Karpas-422 (cell line): ENCODE measurements at regions not wholly inside any gene's neighbourhood (a gene's known extent, or its start where the extent isn't known, plus 50 kb on each side); places are given as distances from the start of the nearest gene placed in this dataset.
"Not testable (repeated sequence)": the region's sequence is repeated elsewhere in the genome, so short reads cannot be mapped to it uniquely, and the experiment has no call there.

Experiments used
- DNase-seq: peaks from one replicate; pipeline ENCODE4 v3.0.0-alpha.2; 2015
- H2AFZ ChIP-seq: fragments of 200-600 bp; sonication (generic); 2 replicates; pipeline ENCODE4 v1.6.1; 2014; ENCODE audit warnings: antibody characterized with exemption, low read length, mixed read lengths
- H3K27ac ChIP-seq: fragments of 200-600 bp; sonication (generic); 2 replicates; pipeline ENCODE4 v1.5.1; 2014; ENCODE audit warnings: mild to moderate bottlenecking, low read length, moderate library complexity
- H3K27me3 ChIP-seq: fragments of 200-600 bp; sonication (generic); 2 replicates; pipeline ENCODE4 v1.6.1; 2014; ENCODE audit warnings: low read length, mixed read lengths
- H3K36me3 ChIP-seq: fragments of 200-600 bp; sonication (generic); 2 replicates; pipeline ENCODE4 v1.6.1; 2014; ENCODE audit warnings: low read length, mixed read lengths; ENCODE audit not compliant: insufficient read depth
- H3K4me1 ChIP-seq: fragments of 200-600 bp; sonication (generic); 2 replicates; pipeline ENCODE4 v1.6.1; 2014; ENCODE audit warnings: mild to moderate bottlenecking, low read length, mixed read lengths
- H3K4me2 ChIP-seq: fragments of 200-600 bp; sonication (generic); 2 replicates; pipeline ENCODE4 v1.6.1; 2014; ENCODE audit warnings: low read length, low read depth, mild to moderate bottlenecking; ENCODE audit not compliant: poor library complexity, severe bottlenecking
- H3K4me3 ChIP-seq: fragments of 200-600 bp; sonication (generic); 2 replicates; pipeline ENCODE4 v1.5.1; 2014; ENCODE audit warnings: mild to moderate bottlenecking, antibody characterized with exemption, low read length, mixed read lengths
- H3K79me2 ChIP-seq: fragments of 200-600 bp; sonication (generic); 2 replicates; pipeline ENCODE4 v1.6.1; 2014; ENCODE audit warnings: mild to moderate bottlenecking, low read length, mixed read lengths
- H3K9ac ChIP-seq: fragments of 200-600 bp; sonication (generic); 2 replicates; pipeline ENCODE4 v1.6.0; 2014; ENCODE audit warnings: low read length
- H3K9me2 ChIP-seq: fragments of 200-600 bp; sonication (generic), shearing (Covaris generic); replicated peaks from 2 replicates; pipeline ENCODE4 v1.6.0; 2014; ENCODE audit warnings: mild to moderate bottlenecking, low read length, moderate library complexity; ENCODE audit not compliant: insufficient read depth
- H3K9me3 ChIP-seq: fragments of 300-700, 200-600 bp; sonication (generic); 2 replicates; pipeline ENCODE4 v1.6.1; 2014; ENCODE audit warnings: low read length, mixed read lengths
- H4K20me1 ChIP-seq: fragments of 200-600 bp; sonication (generic); 2 replicates; pipeline ENCODE4 v1.6.1; 2014; ENCODE audit warnings: mild to moderate bottlenecking, antibody characterized with exemption, low read length, low read depth; ENCODE audit not compliant: insufficient read depth

DNA sequence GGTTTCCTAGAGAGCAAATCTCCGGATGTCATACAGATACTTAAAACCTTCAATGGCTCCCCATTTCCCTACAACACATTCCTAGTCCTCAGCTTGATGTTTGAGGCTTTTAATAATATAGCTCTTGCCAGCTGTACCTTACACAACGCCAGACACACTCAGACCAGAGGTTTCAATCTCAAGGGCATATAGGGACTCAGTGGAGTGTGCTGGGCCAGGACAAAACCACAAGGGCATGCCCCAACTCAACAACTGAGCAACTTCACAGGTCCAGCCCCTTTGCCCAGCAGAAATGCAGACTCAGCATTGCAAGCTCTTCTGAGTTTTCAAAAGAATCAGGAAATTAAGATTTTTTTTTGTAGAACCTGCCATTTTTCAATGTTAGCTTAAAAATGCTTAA is 235.5 kb downstream of the NPIPA8 start:
- H4K20me1 ChIP-seq, H3K36me3 ChIP-seq, H3K9me2 ChIP-seq, H3K9me3 ChIP-seq, H3K4me3 ChIP-seq, H2AFZ ChIP-seq, DNase-seq, H3K4me1 ChIP-seq, H3K9ac ChIP-seq, H3K79me2 ChIP-seq, H3K27ac ChIP-seq, H3K27me3 ChIP-seq, H3K4me2 ChIP-seq: not testable (repeated sequence)

DNA sequence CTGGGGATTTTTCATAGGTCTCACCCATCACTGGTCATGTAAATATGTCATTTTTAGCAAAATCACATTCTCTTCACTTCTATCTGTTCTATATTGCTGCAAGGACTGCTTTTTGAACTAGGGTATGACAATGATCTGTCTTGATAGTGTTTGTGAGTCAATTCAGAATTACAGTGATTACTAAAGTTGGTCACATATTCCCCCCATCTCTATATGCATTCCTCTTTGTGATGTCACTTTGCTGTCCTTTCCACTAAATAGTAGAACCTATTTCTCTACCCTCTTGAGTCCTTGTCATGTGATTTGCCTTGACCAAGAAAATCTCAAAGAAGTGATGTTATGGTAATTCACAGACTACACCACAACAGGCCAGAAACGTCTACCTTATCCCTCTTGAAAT is 243.9 kb downstream of the NPIPA8 start:
- not testable (repeated sequence) for DNase-seq

DNA sequence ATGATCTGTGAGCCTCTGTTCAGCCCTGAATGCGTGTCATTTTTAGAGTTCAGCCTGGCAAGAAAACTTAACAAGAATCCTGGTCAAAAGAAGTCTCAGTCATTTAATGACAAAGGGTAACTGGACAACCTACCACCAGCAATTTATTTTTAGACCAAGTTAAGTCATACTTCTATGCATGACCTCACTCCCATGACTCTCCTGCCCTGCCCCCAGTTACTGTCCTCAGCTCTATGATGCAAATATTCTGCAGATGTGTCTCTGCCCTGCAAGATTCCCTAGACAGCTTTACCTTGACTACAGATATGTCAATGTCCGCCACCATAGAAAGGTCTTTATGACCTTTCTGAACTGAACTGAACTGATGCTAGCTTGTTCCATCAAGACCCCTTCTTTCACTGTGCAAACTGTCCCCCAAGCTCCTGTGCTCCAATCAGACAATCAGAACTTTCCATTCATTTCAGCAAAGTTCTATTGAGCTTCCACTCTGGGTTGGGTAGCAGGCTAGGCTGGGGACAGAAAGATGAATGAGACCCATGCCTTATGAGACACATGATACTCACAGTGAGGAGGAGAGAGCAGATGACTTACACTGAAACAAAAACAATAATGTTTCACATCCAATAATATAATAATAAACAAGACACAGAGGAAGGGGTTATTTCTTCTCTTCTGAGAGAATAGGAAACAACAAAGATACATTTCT is 255.7 kb downstream of the NPIPA8 start:
- not testable (repeated sequence) for H3K4me1 ChIP-seq, DNase-seq, H3K79me2 ChIP-seq, H2AFZ ChIP-seq, H3K9ac ChIP-seq, H4K20me1 ChIP-seq, H3K4me3 ChIP-seq, H3K27ac ChIP-seq, H3K9me2 ChIP-seq, H3K27me3 ChIP-seq, H3K36me3 ChIP-seq, H3K9me3 ChIP-seq, H3K4me2 ChIP-seq

More for the DNA sequence above, 243.9 kb downstream of the NPIPA8 start:
- H3K79me2 ChIP-seq, H3K4me1 ChIP-seq, H3K9ac ChIP-seq, H3K4me3 ChIP-seq, H3K27me3 ChIP-seq, H3K9me3 ChIP-seq, H3K4me2 ChIP-seq, H2AFZ ChIP-seq, H3K9me2 ChIP-seq, H3K27ac ChIP-seq, H4K20me1 ChIP-seq, H3K36me3 ChIP-seq: not testable (repeated sequence)

DNA sequence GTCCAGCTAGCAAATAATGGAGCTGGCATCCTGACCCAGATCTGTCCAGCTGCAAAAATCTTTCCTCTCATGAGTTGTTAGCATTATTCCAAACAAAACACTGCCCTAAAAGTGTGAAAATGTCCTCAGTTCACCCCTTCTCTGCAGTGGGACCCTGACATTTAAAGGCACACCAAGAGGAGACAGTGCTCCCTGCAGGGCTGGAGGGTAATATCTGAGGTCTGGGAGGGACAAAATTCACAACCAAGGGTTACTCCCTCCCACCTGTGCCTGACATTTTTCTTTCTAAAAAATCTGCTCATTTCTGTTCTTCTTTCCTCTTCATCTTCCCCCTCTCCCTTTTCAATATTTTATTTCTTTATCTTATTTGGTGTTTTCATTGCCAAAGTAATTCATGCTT is 258.6 kb downstream of the NPIPA8 start:
- H3K79me2 ChIP-seq, H4K20me1 ChIP-seq, H3K4me1 ChIP-seq, H3K36me3 ChIP-seq, H3K9me3 ChIP-seq, DNase-seq, H2AFZ ChIP-seq, H3K4me3 ChIP-seq, H3K9ac ChIP-seq, H3K9me2 ChIP-seq, H3K4me2 ChIP-seq, H3K27ac ChIP-seq, H3K27me3 ChIP-seq: not testable (repeated sequence)

DNA sequence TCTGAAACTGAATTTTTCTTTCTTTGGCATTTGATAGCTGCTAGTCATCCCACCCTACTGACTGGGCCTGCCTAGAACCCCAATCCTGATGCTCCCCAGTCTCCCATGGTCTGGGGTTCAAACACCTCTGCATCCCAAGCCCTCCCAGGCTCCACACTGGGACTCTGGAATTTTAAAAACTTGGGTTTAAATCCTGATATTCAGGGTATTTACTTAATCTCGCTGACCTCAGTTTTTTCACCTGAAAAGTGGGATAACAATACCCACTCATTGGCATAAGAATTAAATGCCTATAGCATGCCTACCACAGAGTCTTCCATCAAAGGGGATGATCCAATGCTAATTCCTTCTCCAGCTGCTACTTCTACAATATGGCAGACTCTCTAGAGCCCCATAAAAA is 264.4 kb downstream of the NPIPA8 start:
- no peak overlapping the region for H3K27ac ChIP-seq

DNA sequence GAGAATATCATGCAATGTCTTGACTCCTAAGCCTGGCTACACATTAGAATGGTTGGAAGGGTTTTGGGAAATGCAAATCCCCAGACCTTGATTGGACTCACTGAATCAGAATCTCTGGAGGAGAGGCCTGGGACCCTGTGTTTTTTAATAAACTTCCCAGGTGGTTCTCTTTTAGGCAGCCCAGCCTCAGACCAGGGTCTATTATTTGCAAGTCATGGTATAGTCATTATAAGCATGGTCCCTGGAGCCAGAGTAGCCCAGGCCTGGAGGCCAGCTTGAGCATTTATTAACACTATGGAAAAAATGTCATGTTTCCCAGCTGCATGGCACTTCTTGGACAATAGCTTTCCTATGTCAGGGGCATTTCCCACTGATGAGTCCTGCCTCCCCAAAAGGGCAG is 266.9 kb downstream of the NPIPA8 start:
- no peaks in the 10 kb centered on the region for H3K36me3 ChIP-seq
- no peaks in the 10 kb centered on the region for H3K4me1 ChIP-seq
- no peaks in the 10 kb centered on the region for H3K79me2 ChIP-seq
- H3K27me3 ChIP-seq = no peaks in the 10 kb centered on the region
- H3K27ac ChIP-seq = no peak overlapping the region
- no peaks in the 10 kb centered on the region for H3K9me2 ChIP-seq
- H4K20me1 ChIP-seq = no peaks in the 10 kb centered on the region
- no peaks in the 10 kb centered on the region for H3K9me3 ChIP-seq
- H3K4me3 ChIP-seq = no peak overlapping the region
- no peak for DNase-seq
- H2AFZ ChIP-seq = no peak overlapping the region
- H3K9ac ChIP-seq = no peak overlapping the region
- H3K4me2 ChIP-seq = no peak overlapping the region

More for the DNA sequence above, 264.4 kb downstream of the NPIPA8 start:
- H3K9me3 ChIP-seq = no peaks in the 10 kb centered on the region
- H3K4me2 ChIP-seq = no peak overlapping the region
- no peaks in the 10 kb centered on the region for H3K9me2 ChIP-seq
- no peak overlapping the region for H2AFZ ChIP-seq
- no peaks in the 10 kb centered on the region for H3K36me3 ChIP-seq
- DNase-seq = no peak
- no peak overlapping the region for H3K9ac ChIP-seq
- H3K4me1 ChIP-seq = no peaks in the 10 kb centered on the region
- no peaks in the 10 kb centered on the region for H4K20me1 ChIP-seq
- no peaks in the 10 kb centered on the region for H3K79me2 ChIP-seq
- H3K27me3 ChIP-seq = no peaks in the 10 kb centered on the region
- H3K4me3 ChIP-seq = no peak overlapping the region

DNA sequence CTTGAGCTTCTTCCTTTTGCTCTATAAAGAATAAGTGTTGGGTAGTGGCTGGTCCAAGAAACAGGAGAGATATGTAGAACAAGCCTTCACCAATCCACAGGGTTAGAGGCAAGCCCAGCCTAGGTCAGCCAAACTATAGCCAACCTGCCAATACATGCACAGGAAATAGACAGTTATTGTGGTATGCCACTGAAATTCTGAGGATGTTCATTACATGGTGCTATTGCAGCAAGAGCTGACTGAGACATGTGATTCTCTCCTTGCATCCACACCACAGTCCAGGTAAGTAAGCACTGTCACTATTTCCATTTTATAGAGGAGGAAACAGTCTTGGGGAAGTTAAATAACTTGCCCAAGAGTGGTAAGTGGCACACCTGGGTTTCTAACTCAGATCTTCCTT is 268.1 kb downstream of the NPIPA8 start:
- H3K4me2 ChIP-seq = no peak overlapping the region
- no peak for DNase-seq
- H4K20me1 ChIP-seq = no peaks in the 10 kb centered on the region
- H3K9me3 ChIP-seq = no peaks in the 10 kb centered on the region
- H3K79me2 ChIP-seq = no peaks in the 10 kb centered on the region
- H3K36me3 ChIP-seq = no peaks in the 10 kb centered on the region
- H3K27ac ChIP-seq = no peak overlapping the region
- no peaks in the 10 kb centered on the region for H3K4me1 ChIP-seq
- H3K9me2 ChIP-seq = no peaks in the 10 kb centered on the region
- H3K27me3 ChIP-seq = no peaks in the 10 kb centered on the region
- H3K4me3 ChIP-seq = no peak overlapping the region
- no peak overlapping the region for H2AFZ ChIP-seq
- no peak overlapping the region for H3K9ac ChIP-seq

DNA sequence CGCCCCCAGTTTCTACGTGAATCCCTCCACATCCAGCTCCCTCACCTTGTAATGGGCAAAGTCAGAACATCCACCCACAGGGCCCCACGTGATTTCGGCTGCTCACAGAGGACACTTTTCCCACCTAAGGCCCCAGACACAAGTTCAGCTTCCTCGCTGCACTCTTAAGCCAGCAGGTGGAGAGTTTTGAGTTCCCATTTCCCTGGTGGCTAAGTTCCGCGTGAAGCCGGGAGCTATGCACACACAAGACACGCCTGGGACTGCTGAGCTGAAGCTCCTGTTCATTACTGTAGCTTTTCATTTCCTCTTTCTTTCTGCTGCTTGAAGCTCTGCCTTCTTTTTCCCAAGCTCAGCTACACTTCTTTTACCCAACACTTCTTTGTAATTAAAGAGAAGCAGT is 273.8 kb downstream of the NPIPA8 start:
- H3K27ac ChIP-seq = no peak overlapping the region
- H3K9ac ChIP-seq = no peak overlapping the region
- H3K4me2 ChIP-seq = no peak overlapping the region

DNA sequence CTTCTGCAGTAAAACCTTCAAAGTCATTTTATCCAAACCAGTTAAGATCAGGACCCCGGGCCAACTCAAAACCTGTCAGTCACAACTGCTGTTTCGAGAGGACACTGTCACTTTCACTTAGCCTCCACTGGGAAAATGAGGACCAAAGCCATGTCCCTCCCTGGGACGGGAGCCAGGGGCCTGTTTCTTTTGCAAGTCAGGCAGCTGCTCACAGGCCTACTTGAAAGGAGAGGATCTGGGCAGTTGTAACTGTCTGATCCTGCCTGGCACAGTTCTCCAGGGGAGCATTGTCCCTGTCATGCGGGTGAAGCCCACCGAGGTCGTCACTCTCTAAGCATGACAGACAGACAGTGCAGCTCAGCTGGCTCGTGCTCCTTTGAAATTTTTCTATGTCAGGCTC is 276.2 kb downstream of the NPIPA8 start:
- Histone ChIP-seq H3K27ac (no peak overlapping the region), H3K79me2 (no peaks in the 10 kb centered on the region), H4K20me1 (no peaks in the 10 kb centered on the region), H3K36me3 (no peaks in the 10 kb centered on the region), H3K4me2 (no peak overlapping the region), H3K27me3 (no peaks in the 10 kb centered on the region), H3K4me3 (no peak overlapping the region), H3K4me1 (peaks cover 3% of the 10 kb centered on the region; the same call in 1 of the 2 replicates), H3K9me3 (no peaks in the 10 kb centered on the region), H3K9me2 (no peaks in the 10 kb centered on the region), H2AFZ (no peak overlapping the region), H3K9ac (no peak overlapping the region)
- no peak for DNase-seq

More for the DNA sequence above, 273.8 kb downstream of the NPIPA8 start:
- Histone ChIP-seq H3K4me3 (no peak overlapping the region), H4K20me1 (no peaks in the 10 kb centered on the region), H3K9me3 (no peaks in the 10 kb centered on the region), H2AFZ (no peak overlapping the region), H3K27me3 (no peaks in the 10 kb centered on the region), H3K79me2 (no peaks in the 10 kb centered on the region), H3K36me3 (no peaks in the 10 kb centered on the region), H3K9me2 (no peaks in the 10 kb centered on the region), H3K4me1 (peaks cover 3% of the 10 kb centered on the region; the same call in 1 of the 2 replicates)
- no peak for DNase-seq
